ENCODE measurements at regions not wholly inside any gene's neighbourhood (a gene's known extent, or its start where the extent isn't known, plus 50 kb on each side); places are given as distances from the start of the nearest gene placed in this dataset.

GRCh38 chr3:148036331-148036876 lies 627.2 kb downstream of the ZIC1 start:
- H3K4me3 ChIP-seq: no peak overlapping the region
- intact Hi-C loops (cut with DNase I): no loop called here
- H3K9me3 ChIP-seq: no peaks in the 10 kb centered on the region
- H3K27me3 ChIP-seq: no peaks in the 10 kb centered on the region
- H3K27ac ChIP-seq: no peak overlapping the region
- TF ChIP-seq, protein P1, sequence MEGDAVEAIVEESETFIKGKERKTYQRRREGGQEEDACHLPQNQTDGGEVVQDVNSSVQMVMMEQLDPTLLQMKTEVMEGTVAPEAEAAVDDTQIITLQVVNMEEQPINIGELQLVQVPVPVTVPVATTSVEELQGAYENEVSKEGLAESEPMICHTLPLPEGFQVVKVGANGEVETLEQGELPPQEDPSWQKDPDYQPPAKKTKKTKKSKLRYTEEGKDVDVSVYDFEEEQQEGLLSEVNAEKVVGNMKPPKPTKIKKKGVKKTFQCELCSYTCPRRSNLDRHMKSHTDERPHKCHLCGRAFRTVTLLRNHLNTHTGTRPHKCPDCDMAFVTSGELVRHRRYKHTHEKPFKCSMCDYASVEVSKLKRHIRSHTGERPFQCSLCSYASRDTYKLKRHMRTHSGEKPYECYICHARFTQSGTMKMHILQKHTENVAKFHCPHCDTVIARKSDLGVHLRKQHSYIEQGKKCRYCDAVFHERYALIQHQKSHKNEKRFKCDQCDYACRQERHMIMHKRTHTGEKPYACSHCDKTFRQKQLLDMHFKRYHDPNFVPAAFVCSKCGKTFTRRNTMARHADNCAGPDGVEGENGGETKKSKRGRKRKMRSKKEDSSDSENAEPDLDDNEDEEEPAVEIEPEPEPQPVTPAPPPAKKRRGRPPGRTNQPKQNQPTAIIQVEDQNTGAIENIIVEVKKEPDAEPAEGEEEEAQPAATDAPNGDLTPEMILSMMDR (IDR thresholded peaks at IDR 0.05): no peak
- H3K36me3 ChIP-seq: no peaks in the 10 kb centered on the region
- DNase-seq (ENCODE audit: low spot score in 2 of 2): no peak
- no peaks in the 10 kb centered on the region for H3K4me1 ChIP-seq

GRCh38 chr3:148042663-148043445 lies 633.7 kb downstream of the ZIC1 start:
- no peaks in the 10 kb centered on the region for H3K36me3 ChIP-seq
- no peaks in the 10 kb centered on the region for H3K9me3 ChIP-seq
- H3K27me3 ChIP-seq: no peaks in the 10 kb centered on the region
- TF ChIP-seq, protein P1 (IDR thresholded peaks at IDR 0.05): no peak
- intact Hi-C loops (cut with DNase I): no loop called here
- DNase-seq (ENCODE audit: low spot score in 2 of 2): no peak
- H3K4me3 ChIP-seq: no peak overlapping the region
- no peaks in the 10 kb centered on the region for H3K4me1 ChIP-seq
- no peak overlapping the region for H3K27ac ChIP-seq

- DNase-seq (ENCODE audit: low spot score in 2 of 2): no peak
- no peaks in the 10 kb centered on the region for H3K4me1 ChIP-seq
- intact Hi-C loops (cut with DNase I): no loop called here
- H3K36me3 ChIP-seq: no peaks in the 10 kb centered on the region
- no peak overlapping the region for H3K4me3 ChIP-seq
- no peak overlapping the region for H3K27ac ChIP-seq
- no peaks in the 10 kb centered on the region for H3K27me3 ChIP-seq
- no peaks in the 10 kb centered on the region for H3K9me3 ChIP-seq
- TF ChIP-seq, protein P1 (IDR thresholded peaks at IDR 0.05): no peak
These were observed 635.0 kb downstream of the ZIC1 start for GRCh38 chr3:148044151-148044550.

GRCh38 chr3:148054999-148055398 lies 642.7 kb upstream of the AGTR1 start:
- no peak for DNase-seq (ENCODE audit: low spot score in 2 of 2)
- intact Hi-C loops (cut with DNase I): no loop called here
- no peaks in the 10 kb centered on the region for H3K4me1 ChIP-seq
- no peak overlapping the region for H3K27ac ChIP-seq
- H3K27me3 ChIP-seq: no peaks in the 10 kb centered on the region
- H3K9me3 ChIP-seq: no peaks in the 10 kb centered on the region
- no peaks in the 10 kb centered on the region for H3K36me3 ChIP-seq
- TF ChIP-seq, protein P1 (IDR thresholded peaks at IDR 0.05): no peak
- H3K4me3 ChIP-seq: no peak overlapping the region

DNA sequence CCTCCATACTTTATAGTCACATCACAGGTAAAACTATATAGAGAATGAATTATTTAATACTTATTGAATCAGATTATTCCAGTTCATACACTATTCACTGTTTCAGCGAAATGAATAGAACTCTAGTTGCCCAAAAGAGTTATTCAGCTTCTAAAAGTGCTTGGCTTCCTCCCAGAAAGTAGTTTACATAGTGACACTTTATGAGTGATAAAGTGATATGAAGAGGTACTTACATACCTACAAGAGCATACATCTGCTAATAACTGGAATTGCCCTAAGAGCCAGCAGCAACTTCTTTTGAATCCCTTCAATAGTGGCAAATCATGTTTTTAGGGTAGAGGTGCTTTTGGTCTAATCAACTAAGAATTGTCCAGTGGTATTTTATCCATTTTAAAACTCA lies 635.1 kb upstream of the AGTR1 start:
- Histone ChIP-seq H3K4me3 (no peak overlapping the region), H3K4me1 (no peaks in the 10 kb centered on the region), H3K9me3 (no peaks in the 10 kb centered on the region), H3K36me3 (no peaks in the 10 kb centered on the region), H3K27ac (no peak overlapping the region), H3K27me3 (no peaks in the 10 kb centered on the region)
- TF ChIP-seq, protein P1 (IDR thresholded peaks at IDR 0.05): no peak
- no peak for DNase-seq (ENCODE audit: low spot score in 2 of 2)
- intact Hi-C loops (cut with DNase I): no loop called here

Data from ascending aorta (tissue), 2 donors.